ENCODE measurements at regions not wholly inside any gene's neighbourhood (a gene's known extent, or its start where the extent isn't known, plus 50 kb on each side); places are given as distances from the start of the nearest gene placed in this dataset.
"Not testable (repeated sequence)": the region's sequence is repeated elsewhere in the genome, so short reads cannot be mapped to it uniquely, and the experiment has no call there.

GRCh38 chr1:30458730-30459485 lies 264.5 kb downstream of the MATN1 start:
- DNase-seq (ENCODE audit: low read depth), result not testable (repeated sequence)

DNA sequence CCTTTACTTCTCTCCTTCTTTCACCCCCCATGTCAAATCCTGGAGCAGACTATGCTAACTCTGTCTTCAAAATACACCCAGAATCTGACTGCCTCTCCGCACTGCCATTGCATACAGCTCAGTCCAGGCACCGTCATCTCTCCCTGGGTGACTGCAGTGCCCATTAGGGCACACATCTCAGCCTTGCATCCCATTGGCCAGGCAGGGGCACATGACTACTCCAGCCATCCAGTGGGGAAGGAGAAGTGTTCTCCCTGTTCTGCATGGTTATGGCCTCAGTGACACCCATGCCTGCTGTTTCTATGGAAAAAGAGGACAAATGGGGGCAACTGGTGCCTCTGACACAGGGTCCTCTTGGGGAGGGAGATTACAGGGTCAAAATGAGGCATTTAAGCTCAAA lies 270.5 kb downstream of the MATN1 start:
- no peak for DNase-seq (ENCODE audit: low read depth)

GRCh38 chr1:30452170-30452569 lies 271.2 kb downstream of the MATN1 start:
- DNase-seq (ENCODE audit: low read depth), result no peak

DNA sequence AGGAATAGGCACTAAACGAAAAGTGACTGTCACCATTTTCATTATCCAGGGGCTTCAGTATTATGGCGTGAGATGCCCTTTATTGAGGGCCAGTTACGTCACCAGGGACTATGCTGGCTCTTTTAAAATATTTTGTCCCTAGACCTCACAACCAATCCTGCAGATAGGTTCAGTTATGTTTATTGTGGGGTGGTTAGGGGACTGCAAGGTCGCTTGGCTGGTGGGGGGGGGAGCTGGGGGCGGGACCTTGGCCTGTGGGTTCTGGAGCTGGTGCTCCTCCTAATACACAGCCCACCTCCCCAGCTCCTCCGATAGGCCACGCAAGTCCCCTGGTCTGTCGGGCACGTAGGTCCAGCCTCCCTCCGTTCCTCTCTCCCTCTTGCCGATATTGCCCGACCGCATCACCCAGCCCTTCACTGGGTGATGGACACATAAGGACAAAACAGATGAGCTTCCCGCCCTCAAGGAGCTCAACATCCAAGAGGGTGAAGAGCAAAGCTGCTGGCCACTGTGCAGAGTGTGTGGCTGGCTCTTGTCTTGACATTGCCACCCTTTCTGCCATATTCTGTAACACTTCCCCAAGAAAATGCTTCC lies 271.8 kb downstream of the MATN1 start:
- no peak for DNase-seq (ENCODE audit: low read depth)

GRCh38 chr1:30450818-30451233 lies 272.6 kb downstream of the MATN1 start:
- no peak for DNase-seq (ENCODE audit: low read depth)

DNA sequence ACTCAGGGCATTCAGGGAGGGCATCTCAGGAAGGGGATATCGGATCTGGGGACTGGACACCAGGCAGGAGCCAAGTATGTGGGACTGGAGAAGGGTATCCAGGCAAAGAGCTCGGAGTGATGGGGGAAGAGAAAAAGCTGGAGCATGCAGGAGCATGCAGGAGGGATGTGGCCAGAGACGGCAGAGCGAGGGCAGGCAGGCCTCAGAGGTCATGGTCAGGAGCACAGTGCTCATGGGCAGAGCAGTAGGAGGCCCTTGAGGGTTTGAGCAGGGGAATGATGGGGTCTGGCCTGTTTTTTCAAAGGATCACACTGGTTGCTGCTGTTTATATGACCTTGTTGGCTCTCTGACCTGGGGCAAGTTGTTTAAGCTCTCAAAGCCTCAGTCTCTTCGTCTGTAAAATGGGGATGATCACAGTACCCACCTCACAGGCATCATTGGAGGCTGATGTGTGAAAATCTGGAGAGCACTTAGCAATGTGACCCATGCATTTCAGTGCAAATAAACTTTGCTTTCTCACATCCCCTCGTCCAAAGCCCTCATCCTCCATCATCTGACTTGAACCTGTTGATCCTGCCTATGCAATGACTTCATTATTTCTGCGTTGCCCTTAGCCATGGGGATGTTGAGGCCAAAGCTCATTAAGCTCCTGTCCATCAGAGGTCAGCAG lies 273.1 kb downstream of the MATN1 start:
- no peak for DNase-seq (ENCODE audit: low read depth)

DNA sequence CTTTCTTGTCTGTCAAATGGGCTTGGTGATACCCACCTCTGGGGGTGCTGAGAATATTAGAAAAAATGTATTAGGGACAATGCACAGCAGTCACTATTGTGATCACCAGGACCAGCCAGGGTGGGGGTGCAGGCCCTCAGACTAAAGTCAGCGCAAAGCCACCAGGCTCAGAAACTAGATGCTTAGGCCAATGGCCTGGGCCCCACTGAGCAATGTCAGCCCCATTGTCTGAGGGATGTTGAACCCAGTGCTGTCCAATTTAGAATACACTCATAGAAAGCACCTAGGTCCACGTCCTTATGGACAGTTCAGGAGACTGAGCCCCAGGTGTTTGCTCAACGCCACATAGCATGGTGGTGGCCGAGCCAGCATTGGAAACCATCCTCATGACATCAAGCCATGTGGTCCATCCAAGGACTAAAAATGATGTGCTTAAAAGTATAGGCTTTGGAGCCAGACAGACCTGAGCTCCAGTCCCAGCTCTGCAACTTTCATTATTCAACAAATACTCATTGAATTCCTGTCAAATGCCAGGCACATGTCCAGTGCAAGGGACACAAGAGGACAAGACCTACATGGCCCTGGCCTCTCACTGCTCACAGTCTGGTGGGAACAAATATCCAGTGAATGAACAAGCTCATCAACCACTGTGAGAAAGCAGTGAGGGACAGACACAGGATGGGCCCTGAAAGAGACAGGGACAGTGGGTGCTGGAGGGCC lies 273.8 kb downstream of the MATN1 start:
- no peak for DNase-seq (ENCODE audit: low read depth)

GRCh38 chr1:30449003-30449402 lies 274.4 kb downstream of the MATN1 start:
- DNase-seq (ENCODE audit: low read depth), result no peak

- DNase-seq (ENCODE audit: low read depth), result no peak
These were observed 275.7 kb downstream of the MATN1 start for GRCh38 chr1:30447701-30448100.

DNA sequence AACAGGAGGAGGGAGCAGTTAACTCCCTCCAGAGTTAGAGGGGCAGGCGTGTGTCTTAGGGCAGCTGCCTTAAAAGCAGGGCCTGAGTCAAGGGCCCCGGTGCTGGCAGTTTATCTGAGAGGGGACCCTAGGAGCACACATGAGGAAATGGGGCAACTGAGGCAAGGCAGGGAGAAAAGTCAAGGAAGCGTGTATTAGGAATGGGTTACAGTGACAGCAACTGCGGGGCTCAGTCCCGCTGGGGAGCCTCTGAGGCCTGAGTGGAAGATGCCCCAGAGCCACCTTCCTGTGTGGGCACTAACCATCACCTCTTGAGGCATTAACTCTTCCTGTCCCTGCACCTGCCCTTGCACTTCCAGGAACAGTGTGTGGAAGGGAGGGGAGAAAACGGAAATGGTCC lies 276.3 kb downstream of the MATN1 start:
- no peak for DNase-seq (ENCODE audit: low read depth)

GRCh38 chr1:30446508-30446907 lies 276.9 kb downstream of the MATN1 start:
- DNase-seq (ENCODE audit: low read depth), result no peak

DNA sequence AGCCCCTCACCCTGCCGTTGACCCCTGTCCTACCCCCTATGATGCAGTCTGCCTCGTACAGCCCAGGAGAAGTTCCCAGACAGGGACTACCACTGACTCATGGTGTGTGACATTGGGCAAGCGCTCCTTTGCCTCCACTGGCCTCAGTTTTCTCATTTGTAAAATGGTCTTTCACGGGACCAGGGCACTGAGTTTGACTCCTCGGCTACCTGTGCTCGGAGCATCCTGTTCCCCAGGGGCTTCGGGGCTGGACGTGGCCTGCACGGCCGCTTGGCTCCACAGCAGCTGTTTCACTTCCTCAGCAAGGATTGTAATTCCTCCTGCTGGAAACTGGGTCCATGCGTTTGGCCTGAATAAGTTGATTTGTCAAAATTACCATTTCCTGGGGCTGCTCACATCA lies 277.3 kb downstream of the MATN1 start:
- DNase-seq (ENCODE audit: low read depth), result no peak

- no peak for DNase-seq (ENCODE audit: low read depth)
These were observed 277.9 kb downstream of the MATN1 start for GRCh38 chr1:30445449-30445848.

DNA sequence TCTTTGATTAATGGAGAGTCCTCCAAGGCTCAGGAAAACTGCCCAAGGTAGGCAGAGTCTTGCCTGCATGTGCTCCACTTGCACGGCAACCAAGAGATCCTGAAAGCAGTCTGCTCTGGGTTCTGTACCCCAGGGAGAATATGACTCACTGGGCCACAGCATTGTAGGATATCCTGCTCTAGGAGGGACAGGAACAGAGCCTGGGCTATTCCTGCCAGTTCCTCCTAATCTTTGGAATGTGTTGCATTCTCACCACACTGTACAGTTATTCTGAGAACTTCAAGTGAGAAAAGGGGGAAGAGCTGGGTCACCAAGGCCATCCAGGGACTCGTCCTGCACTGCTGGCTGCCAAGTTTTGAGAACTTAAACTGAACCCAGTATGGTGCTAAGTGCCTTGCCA lies 278.5 kb downstream of the MATN1 start:
- no peak for DNase-seq (ENCODE audit: low read depth)

GRCh38 chr1:30444401-30444800 lies 279.0 kb downstream of the MATN1 start:
- no peak for DNase-seq (ENCODE audit: low read depth)

DNA sequence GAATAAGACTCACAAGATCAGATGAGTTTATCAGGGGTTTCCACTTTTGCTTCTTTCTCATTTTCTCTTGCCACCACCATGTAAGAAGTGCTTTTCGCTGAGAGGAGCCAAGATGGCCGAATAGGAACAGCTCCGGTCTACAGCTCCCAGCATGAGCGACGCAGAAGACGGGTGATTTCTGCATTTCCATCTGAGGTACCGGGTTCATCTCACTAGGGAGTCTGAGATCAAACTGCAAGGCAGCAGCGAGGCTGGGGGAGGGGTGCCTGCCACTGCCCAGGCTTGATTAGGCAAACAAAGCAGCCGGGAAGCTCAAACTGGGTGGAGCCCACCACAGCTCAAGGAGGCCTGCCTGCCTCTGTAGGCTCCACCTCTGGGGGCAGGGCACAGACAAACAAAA lies 285.1 kb downstream of the MATN1 start:
- not testable (repeated sequence) for DNase-seq (ENCODE audit: low read depth)

DNA sequence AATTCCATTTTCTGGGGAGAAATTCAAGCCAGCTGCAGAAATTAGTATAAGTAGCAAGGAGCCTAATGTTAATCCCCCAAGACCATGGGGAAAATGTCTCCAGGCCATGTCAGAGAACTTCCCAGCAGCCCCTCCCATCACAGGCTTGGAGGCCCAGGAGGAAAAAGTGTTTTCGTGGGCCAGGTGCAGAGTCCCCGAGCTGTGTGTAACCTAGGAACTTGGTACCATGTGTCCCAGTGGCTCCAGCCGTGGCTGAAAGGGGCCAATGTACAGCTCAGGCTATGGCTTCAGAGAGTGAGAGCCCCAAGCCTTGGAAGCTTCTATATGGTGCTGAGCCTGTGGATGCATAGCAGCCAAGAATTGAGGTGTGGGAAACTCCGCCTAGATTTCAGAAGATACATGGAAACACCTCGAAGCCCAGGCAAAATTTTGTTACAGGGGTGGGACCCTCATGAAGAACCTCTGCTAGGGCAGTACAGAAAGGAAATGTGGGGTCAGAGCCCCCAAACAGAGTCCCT lies 286.3 kb downstream of the MATN1 start:
- DNase-seq (ENCODE audit: low read depth), result no peak

GRCh38 chr1:30427545-30427944 lies 295.8 kb downstream of the MATN1 start:
- DNase-seq (ENCODE audit: low read depth), result no peak

GRCh38 chr1:30425046-30425445 lies 298.3 kb downstream of the MATN1 start:
- DNase-seq (ENCODE audit: low read depth), result no peak

- DNase-seq (ENCODE audit: low read depth), result no peak
These were observed 299.8 kb downstream of the MATN1 start for GRCh38 chr1:30423570-30423969.

DNA sequence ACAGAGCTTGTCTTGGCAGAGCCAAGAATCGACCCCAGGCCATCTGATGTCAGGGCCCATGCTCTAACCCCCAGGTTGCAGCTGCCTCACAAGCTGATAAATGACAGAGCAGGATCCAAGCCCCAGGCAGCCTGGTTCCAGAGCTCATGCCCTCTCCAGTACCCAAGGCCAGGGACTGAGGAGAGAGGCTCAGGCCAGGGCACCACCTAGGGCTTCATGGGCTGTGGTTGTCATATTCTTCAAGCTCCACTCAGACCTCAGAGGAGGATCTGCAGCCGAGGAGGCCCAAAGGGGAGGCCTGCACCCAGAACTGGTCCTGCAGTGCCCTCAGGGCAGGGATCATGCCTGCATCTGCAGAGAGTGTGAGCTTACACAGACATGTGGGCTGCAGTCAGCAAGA lies 301.1 kb downstream of the MATN1 start:
- DNase-seq (ENCODE audit: low read depth), result no peak

- no peak for DNase-seq (ENCODE audit: low read depth)
These were observed 302.8 kb downstream of the MATN1 start for GRCh38 chr1:30420519-30421050.

All from fibroblast of gingiva (primary cell).